Hippocampal formation (tissue), 2 donors: ENCODE measurements at regions not wholly inside any gene's neighbourhood (a gene's known extent, or its start where the extent isn't known, plus 50 kb on each side); places are given as distances from the start of the nearest gene placed in this dataset.

Experiments used
- DNase-seq, 2 donors: peaks; one replicate each; lab custom pipeline; 2025; lab: John Stamatoyannopoulos, UW

DNA sequence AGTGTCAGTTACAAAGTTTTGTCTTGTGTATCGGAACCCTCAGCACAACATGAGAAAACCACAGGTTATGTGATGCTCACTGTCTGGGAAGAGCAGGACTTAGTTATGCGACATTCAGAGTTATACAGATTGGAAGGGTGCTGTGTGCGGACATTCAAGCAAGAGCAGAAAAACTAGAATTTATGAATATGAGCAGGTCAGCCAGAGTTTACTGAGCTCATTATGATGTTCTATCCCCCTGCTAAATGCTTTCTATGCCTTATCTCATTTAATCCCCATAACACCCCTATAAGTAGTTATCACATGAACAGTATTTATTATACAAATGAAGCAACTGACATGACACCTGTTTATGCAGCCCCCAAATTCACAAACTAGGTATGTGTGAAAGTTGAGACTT is 1083.2 kb downstream of the FLRT2 start:
- no peak for DNase-seq

DNA sequence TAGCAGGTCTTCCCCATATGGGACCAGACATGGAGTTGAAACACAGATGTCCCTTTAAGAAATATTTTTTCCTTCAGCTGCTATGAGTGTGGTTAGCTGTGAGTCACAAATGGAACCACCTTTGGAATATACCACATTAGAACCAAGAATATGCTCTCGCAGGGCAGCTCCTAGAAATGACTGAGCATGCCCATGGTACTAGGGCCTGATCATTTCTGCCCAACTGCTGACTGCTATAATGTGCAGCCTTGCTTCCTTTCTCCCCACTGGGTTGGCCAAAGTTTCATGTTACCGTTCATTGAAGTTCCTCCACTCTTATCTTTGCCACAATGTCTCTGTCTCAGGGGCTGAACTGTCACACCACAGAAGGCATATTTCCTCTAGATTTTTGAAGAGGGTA is 1074.6 kb downstream of the FLRT2 start:
- DNase-seq, result no peak

DNA sequence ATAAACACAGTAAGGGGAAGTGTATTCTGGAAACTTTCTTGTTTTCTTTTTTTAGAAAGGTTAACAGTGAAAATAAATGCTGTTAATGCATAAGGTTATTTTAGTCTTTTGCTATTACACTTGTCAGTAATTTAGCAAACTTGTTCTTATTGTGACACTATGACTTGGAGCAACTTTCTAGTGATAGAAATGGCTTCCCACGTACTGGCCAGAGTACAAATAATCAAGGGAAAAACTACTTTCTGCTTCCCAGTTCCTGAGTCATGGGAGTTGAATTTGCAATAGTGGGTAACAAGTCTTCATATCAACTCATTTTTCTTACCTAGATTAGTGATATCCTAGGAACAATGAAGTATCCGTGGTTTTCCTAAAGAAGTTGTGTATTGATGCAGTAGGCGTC is 1072.3 kb downstream of the FLRT2 start:
- DNase-seq, result no peak

DNA sequence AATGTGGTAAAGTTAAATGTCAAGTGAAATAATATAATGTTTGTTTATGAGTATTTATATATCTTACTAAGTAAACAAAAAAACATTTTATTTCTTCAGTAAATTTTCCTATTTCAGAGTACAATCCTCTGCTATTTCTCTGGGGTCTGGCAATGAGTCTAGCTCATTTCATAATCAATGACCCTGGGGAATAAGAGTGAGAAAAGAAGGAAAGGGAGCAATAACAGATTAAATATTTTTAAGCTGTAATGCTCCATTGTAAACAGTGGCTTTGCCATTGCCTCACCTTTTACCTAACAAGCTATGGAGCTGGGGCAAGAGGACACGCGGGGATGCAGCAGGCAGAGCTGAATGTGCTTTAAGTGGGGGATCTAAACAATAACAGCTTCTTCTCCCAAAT is 1071.9 kb downstream of the FLRT2 start:
- DNase-seq, result no peak

DNA sequence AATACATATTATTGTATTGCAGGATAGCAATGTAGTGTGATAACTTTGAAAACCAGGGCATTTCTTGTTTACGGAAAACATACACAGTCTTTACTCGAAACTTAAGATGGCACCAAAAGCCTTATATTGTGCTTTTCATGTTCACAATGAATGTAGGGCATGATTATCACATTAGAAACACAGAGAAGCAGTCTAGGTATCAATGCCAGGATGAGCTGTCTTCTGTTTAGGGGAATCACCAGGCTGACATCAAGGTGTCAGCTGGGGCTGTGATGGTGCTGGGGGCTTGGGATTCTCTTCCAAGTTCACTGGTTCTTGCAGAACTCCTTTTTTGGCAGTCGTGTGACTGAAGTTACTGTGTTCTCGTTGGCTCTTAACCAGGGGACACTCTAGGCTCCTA is 1067.3 kb downstream of the FLRT2 start:
- no peak for DNase-seq

DNA sequence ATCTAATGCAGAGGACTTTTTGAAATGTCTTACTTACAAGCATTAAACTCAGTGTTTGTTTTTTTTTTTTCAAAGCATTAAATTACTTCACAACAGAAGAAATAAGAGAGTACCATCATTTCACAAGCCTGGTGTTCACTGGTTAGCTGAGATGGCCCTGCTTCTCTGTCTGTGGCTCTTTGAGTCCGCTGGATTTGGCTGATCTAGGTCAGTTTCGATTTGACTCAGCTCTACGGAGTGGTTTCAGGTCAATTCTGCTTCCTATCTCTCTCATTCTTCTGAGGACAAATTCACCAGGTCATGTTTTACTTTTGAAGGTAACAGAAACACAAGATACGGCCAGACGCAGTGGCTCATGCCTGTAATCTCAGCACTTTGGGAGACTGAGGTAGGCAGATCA is 1066.1 kb downstream of the FLRT2 start:
- DNase-seq, result no peak

DNA sequence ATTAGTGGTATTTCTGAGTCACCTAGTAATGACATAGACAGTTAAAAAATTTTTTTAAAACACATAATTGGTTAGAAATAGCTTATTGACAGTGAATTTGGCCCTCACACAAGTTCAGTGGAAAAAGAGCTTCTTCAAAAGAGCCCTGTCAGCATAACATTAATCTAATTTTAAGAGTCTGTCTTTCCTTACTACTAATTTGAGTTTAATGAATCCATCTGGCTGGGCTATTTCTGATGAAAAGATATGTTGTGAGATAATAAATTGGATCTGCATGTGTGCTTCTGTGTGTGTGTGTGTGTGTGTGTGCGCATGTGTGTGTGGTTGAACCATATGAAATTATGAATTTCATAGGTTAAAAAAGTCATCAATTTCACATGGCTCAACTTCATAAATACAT is 1045.2 kb downstream of the FLRT2 start:
- no peak for DNase-seq

DNA sequence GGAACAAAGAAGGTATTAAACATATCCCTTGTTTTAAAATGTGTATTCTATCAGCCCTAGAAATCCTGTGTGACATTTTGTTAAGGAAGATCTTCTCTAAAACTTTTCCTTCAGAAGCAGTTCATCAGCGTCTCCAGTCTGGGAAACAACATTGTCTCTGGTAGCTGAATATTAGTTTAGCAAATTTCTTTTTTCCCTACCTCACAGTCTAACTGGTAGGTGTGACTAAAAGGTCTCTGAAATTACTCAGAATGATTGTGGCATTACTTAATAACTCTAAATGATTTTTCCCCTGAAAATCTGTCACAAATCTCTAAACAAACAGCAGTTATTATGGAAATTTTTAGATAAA is 1044.8 kb downstream of the FLRT2 start:
- no peak for DNase-seq

DNA sequence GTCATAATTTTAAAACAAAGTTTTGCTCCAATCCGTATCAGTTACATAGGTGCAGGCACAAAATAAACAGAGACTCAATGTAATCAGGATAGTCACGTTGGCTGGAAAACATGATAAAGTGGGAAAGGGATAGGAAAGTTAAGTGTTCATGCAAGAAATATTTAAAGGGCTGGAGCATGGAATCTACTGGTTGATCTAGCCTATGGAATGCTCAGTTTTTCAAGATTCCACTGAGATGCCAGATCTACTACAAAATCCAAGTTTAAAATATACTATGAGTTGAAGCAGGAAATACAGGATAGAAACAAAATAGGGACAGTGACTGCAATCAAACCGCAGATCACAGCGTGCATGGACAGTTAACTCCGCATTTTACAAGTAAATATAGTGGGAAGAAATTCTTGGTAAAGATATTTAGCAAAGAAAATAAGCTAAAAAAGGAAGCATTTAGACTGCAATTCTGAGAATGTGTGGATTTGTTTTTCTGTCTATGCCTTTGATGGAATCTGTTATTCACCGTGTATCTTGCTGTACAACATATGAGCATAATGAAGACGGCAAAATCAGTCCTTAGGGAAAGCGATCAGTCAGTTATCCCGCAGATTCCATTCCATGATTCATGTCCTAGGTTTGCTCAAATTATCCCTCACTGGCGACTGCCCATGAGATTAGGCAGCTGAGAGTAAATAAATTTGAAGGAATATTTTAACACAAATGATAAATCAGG is 1044.3 kb downstream of the FLRT2 start:
- no peak for DNase-seq

DNA sequence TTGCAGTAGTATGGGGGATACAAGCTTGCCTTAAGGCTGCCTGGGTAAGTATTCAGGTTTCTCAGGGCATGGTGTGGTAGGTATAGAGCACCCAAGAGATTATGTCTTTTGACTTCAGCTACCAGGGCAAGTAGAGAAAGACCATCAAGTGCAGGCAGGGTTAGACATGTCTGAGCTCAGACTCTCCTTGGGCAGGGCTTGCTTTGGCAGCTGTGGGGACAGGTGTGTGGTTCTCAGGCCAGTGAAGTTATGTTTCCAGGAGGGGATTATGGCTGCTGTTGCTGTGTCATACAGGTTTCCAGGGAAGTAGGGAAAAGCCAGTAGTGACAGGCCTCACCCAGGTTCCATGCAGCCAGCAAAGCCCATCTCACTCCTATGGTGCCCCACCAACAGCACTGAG is 1040.4 kb downstream of the FLRT2 start:
- DNase-seq, result no peak

DNA sequence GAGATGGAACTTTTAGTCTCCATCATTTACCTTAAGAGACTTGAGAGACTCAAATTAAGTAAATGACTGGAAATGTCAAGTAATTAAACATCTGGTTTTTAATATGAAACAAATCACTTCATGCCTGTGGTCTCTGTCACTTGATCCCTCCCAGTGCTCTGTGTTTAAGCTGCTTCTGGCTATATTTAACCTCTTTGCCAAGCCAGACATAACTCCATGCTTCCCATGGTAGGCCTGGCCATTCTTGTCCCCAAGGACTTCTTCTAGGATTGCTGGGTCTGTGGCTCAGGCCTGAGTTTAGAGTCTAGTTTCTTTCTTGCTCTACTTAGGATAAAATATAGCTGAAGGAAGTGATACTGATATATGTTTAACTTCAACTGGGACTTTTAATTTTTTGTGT is 1013.6 kb downstream of the FLRT2 start:
- DNase-seq, result no peak

DNA sequence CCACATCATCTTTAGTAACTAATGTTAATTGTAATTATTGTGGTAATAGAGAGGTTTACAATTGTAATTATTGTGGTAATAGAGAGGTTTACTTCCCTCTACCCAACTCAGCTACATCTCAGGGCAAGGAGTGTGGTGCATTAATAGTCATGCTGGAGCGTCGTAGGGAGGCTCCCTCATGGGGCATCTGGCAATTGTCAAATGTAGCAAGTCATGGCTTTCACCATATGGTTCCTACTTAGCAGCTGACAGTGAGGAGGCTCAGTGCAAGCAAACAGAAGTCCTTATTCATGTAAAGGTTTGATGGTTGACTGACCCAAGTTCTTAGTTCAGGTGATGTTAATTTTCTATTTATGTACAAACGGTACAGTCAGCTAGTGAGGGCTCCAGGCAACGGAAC is 1012.0 kb downstream of the FLRT2 start:
- DNase-seq, result no peak

DNA sequence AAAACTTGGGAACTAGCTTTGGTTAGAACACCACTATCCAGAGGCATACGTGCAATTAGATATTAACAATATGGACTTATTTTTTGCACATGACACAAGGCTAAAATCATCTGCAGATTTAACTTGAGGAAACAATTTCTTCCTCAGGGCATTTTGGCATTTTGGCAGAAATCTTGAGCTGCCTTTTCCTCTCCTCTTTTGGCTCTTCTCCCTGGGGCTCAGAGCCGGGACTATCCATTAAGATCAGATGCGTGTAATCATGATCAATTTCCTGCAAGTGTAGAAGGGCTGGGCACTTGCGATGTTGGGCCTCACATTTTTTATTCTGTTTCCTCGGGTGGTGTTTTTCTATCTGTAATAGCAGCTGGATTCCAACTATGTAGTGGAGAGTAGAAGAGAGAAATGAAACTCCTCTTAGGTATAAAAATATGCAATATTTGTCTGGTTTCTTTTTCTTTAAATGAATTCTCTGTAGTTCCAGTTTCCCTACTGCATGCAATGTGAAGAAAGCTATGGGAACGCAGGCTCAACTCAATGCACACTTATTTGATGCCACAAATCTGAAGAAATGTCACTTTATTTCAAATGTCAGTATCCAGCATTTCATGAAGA is 1010.8 kb downstream of the FLRT2 start:
- no peak for DNase-seq

DNA sequence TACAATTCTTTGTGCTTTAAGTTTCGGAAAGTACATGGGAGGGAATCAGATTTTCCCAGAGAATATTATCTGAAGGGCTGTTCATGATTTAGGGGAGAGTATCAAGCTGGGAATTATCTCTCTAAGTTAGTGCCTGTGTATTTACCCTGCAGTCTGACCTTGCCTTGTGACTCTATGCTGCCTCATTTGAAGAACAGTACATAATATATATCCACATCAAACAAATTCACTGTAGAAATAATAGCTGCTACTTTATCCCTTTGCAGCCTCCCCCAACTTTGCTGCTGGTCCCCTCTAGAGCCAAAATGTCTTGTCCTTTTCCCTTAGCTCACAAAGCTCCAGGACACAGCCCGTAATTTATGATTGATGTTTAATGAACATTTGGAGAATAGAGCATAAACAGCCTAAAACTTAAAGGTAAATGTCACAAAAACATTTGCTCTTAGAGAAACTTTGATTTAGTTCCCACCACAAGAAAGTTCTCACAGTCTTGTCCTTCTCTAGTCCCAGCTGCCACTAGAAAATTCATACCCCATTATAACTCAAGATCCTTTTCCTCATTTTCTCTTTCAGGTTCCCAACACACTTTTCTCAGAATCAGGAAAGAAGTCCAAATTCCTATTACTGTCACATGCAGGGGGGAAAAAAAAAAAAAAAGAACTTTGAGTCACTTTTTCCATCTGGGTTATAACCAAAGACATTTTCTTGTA is 1009.6 kb downstream of the FLRT2 start:
- no peak for DNase-seq

DNA sequence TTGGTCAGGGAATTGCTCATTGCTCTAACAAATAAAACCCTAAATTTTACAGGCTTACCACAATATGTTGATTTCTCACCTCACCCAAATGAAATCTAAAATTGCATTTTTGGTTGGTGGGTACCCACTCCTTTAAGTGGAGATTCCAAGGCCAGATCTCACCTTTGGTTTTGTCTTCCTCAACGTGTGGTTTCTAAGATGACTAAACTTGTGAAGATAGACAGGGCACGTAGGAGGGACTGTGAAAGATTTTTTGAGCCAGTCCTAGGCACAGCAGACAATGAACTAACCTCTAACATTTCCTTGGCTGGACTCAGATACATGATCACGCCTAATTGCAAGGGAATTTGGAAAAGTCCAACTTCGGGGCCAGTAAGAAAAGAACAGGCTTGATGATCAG is 1003.9 kb downstream of the FLRT2 start:
- no peak for DNase-seq

DNA sequence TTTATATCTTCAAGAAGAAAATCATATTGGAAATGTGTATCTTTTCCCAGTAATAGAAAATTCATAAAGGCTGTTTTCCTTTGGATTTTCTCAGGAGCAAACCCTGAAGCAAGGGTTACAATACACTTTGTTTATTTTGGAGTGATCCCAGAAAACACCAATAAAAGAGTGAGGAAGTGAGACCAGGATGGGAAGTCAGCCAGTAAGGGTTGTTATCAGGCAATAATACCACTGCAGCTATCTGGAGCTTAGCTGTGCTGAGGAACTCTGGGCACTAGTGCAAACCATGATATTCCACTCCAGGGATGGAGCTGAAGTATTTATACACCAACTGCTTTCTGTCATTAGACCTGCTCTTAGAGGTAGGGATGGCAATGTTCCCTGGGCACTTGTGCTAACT is 1002.3 kb downstream of the FLRT2 start:
- no peak for DNase-seq

DNA sequence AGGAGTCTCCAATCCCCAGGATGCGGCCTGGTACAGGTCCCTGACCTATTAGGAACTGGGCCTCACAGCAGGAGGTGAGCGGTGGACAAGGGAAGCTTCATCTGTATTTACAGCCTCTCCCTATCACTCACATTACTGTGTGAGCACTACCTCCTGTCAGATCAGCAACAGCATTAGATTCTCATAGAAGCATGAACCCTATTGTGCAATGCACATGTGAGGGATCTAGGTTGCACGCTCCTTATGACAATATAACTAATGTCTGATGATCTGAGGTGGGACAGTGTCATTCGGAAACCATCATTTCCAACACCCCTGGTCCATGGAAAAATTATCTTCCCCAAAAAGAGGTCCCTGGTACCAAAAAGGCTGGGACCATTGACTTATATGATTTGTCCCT is 1000.5 kb downstream of the FLRT2 start:
- no peak for DNase-seq

DNA sequence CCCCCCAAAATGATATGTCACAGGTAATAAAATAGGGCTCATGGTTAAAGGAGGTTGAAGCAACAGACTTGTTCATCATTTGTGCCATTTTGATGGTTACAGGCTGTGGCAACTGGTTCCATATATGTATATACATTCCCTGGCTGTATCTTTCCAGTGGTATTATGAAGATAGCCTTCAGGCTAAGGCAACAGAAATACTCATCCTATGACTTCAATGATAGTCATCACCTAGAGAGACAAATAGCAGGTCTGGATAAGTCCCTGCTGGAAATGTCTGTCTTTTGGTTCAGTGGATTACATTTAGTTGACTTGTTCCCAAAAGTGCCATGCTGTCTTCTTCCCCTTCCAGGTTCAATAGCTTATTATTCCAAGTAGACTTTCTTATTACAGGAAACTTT is 997.4 kb downstream of the FLRT2 start:
- DNase-seq, result no peak

DNA sequence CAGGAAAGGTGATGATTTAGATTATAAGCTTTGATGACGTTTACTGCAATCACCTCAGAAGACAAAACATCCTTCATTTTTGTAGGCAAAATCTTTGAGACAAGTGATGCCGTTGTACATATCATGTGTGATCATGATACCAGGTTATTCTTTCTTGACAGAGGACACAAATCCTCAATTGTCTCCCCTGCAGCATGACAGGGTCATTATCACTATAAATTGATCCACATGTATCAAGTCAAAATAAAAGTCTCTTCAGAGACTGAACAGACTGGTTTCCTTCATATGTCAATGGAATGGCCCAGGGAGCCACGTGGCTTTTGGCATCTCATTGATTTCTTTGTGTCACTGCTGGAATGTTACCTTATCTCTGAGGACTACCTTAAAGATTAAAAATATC is 995.7 kb downstream of the FLRT2 start:
- no peak for DNase-seq

DNA sequence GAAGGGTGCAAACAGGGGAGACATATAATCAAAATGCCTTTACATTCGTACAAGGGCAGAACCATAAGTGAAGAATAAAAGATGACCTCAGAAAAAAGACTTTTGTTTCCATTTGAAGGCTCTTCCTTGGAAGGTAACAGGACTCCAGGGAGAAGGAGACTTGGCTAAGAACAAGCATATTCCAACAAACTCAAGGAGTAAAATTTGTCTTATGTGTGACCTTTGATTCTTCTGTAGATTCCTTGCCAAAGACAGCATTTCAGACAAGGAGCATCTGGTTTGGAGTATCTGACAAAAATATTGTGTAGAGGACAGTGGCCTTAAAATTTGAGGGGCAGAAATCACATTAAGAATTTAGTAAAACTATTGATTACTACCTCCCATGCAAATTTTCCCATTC is 991.9 kb downstream of the FLRT2 start:
- no peak for DNase-seq

DNA sequence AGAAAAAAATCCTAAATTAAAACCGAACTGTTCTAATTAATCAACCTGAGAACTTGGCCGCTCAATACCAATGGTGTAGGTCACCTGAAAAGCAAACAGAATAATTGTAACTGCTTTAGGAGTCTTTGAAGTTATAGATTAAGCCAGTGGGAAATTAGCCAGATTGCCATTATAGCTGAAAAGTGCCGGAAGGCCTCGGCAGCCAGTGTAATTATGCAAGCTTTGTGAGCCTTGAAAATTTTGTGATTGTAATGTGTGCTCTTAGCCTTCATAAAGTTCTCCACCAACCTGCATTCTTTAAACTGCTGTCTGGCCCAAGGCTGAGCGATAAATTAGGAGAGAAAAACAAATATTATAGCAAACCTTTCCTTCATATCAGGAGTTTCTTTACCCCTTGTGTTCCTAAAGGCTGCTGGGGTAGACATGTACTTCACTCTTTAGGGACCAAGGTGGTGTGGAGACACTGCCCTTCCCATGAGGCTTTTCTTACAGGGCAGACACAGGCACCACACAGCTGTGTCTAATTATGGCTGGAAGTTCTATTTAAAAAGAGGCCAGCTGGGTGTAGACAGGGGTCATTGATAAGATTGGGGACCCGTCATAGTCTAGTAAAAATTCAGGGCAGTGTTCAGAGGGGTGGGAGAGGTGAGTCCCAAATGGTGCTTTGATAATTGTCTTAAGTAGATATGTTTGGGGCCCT is 991.2 kb downstream of the FLRT2 start:
- no peak for DNase-seq

DNA sequence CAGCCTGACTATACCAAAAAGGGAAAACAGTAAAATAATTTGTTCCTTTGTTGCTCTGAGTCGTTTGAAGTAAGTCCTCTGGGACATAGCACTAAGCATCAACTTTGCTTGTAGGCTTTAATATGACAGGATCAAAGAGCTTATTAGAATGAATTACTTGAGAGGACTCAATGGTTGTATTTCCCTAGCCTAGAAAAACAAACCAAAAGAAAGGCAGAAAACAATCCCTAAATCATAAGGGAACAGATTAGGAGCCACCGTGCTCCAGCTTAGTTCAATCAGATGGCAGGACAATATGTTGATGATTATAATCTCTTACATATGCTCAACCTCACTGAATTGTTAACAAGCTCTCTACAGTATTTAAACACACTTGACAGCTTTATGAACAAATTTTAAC is 988.4 kb downstream of the FLRT2 start:
- DNase-seq, result no peak

DNA sequence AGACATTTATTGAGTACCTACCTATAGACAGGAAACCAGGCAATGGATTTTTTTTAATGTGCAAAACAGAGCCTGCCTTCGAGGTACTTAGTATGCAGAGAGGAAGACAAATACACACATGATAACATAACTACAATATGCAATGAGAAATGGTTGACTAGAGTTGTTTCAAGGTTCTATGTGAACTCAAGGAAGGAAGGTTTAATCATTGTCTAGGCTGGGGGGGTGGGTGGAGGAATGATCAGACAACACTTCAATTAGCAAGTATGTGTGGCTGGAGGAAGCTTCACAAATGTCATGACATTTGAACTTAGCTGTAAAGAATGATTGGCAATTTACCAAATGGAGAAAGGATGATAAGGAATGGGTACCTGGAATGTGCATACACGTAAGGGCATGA is 985.3 kb downstream of the FLRT2 start:
- DNase-seq, result no peak
